ENCODE measurements at regions not wholly inside any gene's neighbourhood (a gene's known extent, or its start where the extent isn't known, plus 50 kb on each side); places are given as distances from the start of the nearest gene placed in this dataset.

- TF ChIP-seq, protein P1, sequence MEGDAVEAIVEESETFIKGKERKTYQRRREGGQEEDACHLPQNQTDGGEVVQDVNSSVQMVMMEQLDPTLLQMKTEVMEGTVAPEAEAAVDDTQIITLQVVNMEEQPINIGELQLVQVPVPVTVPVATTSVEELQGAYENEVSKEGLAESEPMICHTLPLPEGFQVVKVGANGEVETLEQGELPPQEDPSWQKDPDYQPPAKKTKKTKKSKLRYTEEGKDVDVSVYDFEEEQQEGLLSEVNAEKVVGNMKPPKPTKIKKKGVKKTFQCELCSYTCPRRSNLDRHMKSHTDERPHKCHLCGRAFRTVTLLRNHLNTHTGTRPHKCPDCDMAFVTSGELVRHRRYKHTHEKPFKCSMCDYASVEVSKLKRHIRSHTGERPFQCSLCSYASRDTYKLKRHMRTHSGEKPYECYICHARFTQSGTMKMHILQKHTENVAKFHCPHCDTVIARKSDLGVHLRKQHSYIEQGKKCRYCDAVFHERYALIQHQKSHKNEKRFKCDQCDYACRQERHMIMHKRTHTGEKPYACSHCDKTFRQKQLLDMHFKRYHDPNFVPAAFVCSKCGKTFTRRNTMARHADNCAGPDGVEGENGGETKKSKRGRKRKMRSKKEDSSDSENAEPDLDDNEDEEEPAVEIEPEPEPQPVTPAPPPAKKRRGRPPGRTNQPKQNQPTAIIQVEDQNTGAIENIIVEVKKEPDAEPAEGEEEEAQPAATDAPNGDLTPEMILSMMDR (IDR thresholded peaks at IDR 0.05): no peak
- no peak for TF ChIP-seq POLR2A (IDR thresholded peaks at IDR 0.05)
Measured at GRCh38 chr11:19579957-19580356, 132.7 kb upstream of the NAV2 start.

All from adrenal gland (tissue), 5 donors.